AG04450 (cell line): ENCODE measurements at regions not wholly inside any gene's neighbourhood (a gene's known extent, or its start where the extent isn't known, plus 50 kb on each side); places are given as distances from the start of the nearest gene placed in this dataset.

ENCODE experiments used
- CTCF ChIA-PET: fragments of 300-600, 350-600 bp; formaldehyde crosslinking; extraction: SDS; loops from one replicate; lab custom pipeline; 2022; ENCODE audit warnings: antibody characterized with exemption, inconsistent platforms; lab: Charles Lee
- POLR2A ChIA-PET: fragments of 350-600 bp; formaldehyde crosslinking; extraction: SDS; loops from one replicate; lab custom pipeline; 2021; ENCODE audit warnings: antibody characterized with exemption, inconsistent platforms; lab: Yijun Ruan, JAX
- DNase-seq: peaks from one replicate; pipeline ENCODE4 v3.0.0-alpha.2; 2011; ENCODE audit warnings: low read depth, low spot score
- H3K27ac ChIP-seq: one replicate; pipeline ENCODE4 v1.5.1; 2012; ENCODE audit warnings: low read depth, low read length, control low read depth
- H3K27me3 ChIP-seq: one replicate; pipeline ENCODE4 v1.6.0; 2012; ENCODE audit warnings: low read length; ENCODE audit not compliant: control insufficient read depth, insufficient read depth
- H3K4me3 ChIP-seq: 2 replicates; pipeline ENCODE4 v1.5.1; 2011; ENCODE audit warnings: mild to moderate bottlenecking, low read depth, low read length, control low read depth
- H3K9me3 ChIP-seq: 2 replicates; pipeline ENCODE4 v1.5.1; 2012; ENCODE audit warnings: low read length; ENCODE audit not compliant: control insufficient read depth, insufficient read depth
- TF ChIP-seq, protein P1 (sequence below): IDR thresholded peaks from 2 replicates; pipeline ENCODE4 v1.5.1; 2011; ENCODE audit warnings: low read depth, low read length, control low read depth, inconsistent platforms

DNA sequence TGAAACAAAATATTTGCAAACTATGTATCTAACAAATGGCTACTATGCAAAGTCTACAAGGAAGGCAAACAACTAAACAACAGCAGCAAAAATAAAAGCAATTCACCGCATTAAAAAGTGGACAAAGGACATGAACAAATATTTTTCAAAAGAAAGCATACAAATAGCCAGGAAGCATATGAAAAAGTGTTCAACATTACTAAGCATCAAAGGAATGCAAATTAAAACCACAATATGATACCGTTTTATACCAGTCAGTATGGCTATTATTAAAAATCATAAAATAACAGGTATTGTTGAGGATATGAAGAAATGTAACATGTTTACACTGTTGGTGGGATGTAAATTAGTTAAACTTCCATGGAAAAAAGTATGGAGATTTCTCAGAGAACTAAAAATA is 1106.7 kb downstream of the PDHA2 start:
- ChIA-PET CTCF (no interaction called here), POLR2A (no interaction called here)

DNA sequence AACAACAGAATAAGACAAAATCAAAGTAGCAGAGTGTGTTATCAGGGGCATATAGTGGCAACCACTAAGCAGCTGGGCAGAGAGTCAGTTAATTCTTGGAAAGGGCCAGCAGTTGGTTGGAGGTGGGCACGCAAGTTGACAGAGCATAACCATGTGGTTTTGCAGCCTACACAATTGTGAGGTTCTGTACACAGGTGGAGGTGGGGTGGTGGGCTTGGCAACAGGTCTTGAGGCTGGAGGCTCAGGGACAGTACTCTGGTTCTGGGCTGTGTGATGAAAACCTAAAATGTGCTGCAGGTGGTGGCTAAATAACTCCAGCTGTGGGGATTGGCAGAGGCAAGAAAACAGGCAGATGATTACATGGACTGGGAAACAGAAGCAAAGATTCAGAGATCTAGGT is 1112.7 kb downstream of the PDHA2 start:
- Histone ChIP-seq H3K27ac (no peak overlapping the region), H3K9me3 (peaks cover 3% of the 10 kb centered on the region; the same call in 1 of the 2 replicates), H3K27me3 (no peaks in the 10 kb centered on the region), H3K4me3 (no peak overlapping the region)
- ChIA-PET CTCF (no interaction called here), POLR2A (no interaction called here)
- no peak for DNase-seq
- TF ChIP-seq, protein P1, sequence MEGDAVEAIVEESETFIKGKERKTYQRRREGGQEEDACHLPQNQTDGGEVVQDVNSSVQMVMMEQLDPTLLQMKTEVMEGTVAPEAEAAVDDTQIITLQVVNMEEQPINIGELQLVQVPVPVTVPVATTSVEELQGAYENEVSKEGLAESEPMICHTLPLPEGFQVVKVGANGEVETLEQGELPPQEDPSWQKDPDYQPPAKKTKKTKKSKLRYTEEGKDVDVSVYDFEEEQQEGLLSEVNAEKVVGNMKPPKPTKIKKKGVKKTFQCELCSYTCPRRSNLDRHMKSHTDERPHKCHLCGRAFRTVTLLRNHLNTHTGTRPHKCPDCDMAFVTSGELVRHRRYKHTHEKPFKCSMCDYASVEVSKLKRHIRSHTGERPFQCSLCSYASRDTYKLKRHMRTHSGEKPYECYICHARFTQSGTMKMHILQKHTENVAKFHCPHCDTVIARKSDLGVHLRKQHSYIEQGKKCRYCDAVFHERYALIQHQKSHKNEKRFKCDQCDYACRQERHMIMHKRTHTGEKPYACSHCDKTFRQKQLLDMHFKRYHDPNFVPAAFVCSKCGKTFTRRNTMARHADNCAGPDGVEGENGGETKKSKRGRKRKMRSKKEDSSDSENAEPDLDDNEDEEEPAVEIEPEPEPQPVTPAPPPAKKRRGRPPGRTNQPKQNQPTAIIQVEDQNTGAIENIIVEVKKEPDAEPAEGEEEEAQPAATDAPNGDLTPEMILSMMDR, result no peak

More for the DNA sequence above, 1106.7 kb downstream of the PDHA2 start:
- H3K27ac ChIP-seq, result no peak overlapping the region
- no peak overlapping the region for H3K4me3 ChIP-seq
- TF ChIP-seq, protein P1, result no peak
- H3K9me3 ChIP-seq, result peaks cover 4% of the 10 kb centered on the region; the same call in 1 of the 2 replicates
- H3K27me3 ChIP-seq, result no peaks in the 10 kb centered on the region
- DNase-seq, result no peak

DNA sequence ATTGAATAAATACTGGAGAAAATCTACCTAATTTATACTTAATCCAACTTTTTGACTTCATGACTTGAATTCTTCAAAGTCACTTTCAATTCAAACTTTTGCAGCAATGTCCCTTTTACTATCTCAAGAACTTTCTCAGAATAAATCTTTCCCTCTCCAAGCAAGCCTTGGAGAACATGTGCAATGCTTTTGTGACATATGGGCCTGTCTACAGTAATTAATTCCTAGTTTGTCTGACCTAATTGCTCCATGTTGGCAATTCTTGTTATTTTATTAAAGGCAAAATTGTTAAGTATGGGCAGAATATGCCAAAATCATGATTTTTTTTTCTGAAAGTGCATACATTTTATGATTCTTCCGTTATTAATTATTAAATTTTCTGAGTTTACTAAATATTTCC is 1115.3 kb downstream of the PDHA2 start:
- H3K27me3 ChIP-seq, result no peaks in the 10 kb centered on the region
- TF ChIP-seq, protein P1, result no peak
- CTCF ChIA-PET, result no interaction called here

DNA sequence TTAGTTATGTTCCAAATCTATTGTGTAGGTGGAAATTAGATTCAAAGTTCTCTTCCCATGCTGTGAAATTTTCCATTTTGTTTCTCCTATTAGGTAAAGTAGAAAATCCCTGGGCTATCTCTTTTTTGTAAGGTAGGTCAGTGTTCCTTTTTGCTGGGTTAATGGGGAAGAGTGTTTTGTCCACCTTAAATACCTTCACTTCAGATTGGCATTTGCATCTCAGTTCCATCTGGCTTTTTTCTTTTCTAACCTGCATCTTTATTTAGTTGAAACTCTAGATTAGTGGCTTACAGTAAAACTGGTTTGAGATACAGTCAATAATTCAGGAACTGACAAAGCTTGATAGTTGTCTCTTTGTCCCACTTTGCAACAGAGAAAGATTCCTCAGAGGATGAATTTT is 1115.8 kb downstream of the PDHA2 start:
- Histone ChIP-seq H3K27me3 (no peaks in the 10 kb centered on the region), H3K27ac (no peak overlapping the region), H3K4me3 (no peak overlapping the region), H3K9me3 (peaks cover 3% of the 10 kb centered on the region; the same call in 1 of the 2 replicates)
- ChIA-PET CTCF (no interaction called here), POLR2A (no interaction called here)
- TF ChIP-seq, protein P1, result no peak
- DNase-seq, result no peak

More for the DNA sequence above, 1115.3 kb downstream of the PDHA2 start:
- DNase-seq, result no peak
- POLR2A ChIA-PET, result no interaction called here
- no peak overlapping the region for H3K4me3 ChIP-seq
- peaks cover 3% of the 10 kb centered on the region; the same call in 1 of the 2 replicates for H3K9me3 ChIP-seq
- H3K27ac ChIP-seq, result no peak overlapping the region

DNA sequence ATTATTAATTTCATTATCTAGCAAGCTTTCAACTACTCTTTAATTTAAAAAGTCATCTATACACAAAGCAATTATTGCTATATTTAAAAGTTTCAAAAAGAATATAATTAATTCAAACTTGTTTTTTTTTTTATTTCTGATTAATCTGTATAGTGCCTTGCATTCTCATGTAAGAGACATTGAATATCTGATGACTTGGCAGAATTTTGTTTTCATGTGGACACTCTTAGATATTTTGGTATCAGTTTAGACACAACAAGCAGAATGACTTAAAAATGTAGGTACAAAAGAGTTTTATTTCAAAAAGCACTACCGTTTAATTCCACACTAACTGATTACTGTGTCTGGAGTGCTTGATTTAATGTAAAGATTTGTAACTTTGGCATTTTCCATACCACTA is 1129.6 kb downstream of the PDHA2 start:
- no peak overlapping the region for H3K27ac ChIP-seq
- TF ChIP-seq, protein P1, result no peak
- DNase-seq, result no peak
- no peaks in the 10 kb centered on the region for H3K27me3 ChIP-seq
- H3K9me3 ChIP-seq, result peaks cover 4% of the 10 kb centered on the region; the same call in 1 of the 2 replicates
- ChIA-PET CTCF (interaction anchor here (0.6 kb wide), 1 partner anchor 24 kb away, joined by 3 read pairs; no protein-coding TSS in a partner anchor), POLR2A (no interaction called here)
- H3K4me3 ChIP-seq, result no peak overlapping the region
